ENCODE measurements at regions not wholly inside any gene's neighbourhood (a gene's known extent, or its start where the extent isn't known, plus 50 kb on each side); places are given as distances from the start of the nearest gene placed in this dataset.

DNA sequence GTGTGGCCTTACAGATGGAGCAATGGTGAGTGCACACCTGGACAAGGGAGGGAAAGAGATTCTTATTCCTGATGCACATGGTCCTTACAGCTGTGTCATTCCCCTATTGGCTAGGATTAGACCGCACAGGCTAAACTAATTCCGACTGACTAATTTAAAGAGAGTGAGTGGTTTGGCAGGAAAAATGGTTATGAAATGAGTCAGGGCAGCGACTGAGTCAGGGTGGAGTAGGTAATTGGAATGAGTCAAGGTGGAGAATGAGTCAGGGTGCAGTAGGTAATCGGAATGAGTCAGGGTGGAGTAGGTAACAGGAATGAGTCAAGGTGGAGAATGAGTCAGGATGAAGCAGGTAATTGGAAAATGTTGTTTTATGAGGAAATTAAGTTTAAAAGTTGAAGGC lies 1353.7 kb upstream of the LRRTM1 start:
- Histone ChIP-seq H3K4me3 (no peak overlapping the region), H3K4me1 (ENCODE audit: low read depth) (no peaks in the 10 kb centered on the region)
- TF ChIP-seq, protein P1, sequence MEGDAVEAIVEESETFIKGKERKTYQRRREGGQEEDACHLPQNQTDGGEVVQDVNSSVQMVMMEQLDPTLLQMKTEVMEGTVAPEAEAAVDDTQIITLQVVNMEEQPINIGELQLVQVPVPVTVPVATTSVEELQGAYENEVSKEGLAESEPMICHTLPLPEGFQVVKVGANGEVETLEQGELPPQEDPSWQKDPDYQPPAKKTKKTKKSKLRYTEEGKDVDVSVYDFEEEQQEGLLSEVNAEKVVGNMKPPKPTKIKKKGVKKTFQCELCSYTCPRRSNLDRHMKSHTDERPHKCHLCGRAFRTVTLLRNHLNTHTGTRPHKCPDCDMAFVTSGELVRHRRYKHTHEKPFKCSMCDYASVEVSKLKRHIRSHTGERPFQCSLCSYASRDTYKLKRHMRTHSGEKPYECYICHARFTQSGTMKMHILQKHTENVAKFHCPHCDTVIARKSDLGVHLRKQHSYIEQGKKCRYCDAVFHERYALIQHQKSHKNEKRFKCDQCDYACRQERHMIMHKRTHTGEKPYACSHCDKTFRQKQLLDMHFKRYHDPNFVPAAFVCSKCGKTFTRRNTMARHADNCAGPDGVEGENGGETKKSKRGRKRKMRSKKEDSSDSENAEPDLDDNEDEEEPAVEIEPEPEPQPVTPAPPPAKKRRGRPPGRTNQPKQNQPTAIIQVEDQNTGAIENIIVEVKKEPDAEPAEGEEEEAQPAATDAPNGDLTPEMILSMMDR (IDR thresholded peaks at IDR 0.05; ENCODE audit: low read depth, low read length), result no peak

DNA sequence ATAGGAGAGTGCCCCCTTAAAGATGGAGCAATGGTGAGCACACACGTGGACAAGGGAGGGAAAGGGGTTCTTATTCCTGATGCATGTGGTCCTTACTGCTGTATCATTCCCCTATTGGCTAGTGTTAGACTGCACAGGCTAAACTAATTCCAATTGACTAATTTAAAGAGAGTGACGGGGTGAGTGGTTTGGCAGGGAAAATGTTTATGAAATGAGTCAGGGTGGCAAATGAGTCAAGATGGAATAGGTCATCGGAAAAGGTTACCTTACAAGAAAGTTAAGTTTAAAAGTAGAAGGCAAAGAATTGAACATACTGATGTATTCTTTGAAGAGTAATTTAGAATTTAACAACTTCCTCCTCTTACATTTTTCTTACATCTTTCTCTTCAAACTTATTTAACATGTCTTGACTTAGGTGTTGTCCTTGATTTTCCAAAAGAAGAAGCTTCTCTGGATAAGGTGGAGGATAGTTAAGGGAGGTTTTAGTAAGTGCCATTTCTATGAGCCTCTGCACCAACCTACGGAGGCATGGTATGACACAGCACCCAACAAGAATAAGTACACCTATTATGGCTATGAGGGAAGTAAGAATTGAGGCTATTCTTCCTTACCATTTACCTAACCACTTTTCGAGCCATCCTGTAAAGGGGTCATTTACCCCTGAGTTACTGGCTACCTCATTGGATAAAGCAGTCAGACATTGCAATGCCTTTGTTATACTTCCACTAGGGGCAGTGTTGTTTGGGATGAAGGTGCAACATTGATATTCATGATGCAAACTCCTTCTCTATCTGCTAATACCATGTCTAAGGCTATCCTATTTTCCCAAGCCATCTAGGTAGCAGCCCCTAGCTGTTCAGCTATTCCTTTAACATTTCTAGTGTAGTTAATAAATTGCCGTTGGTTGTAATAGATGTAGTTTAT lies 1345.8 kb upstream of the LRRTM1 start:
- TF ChIP-seq, protein P1 (IDR thresholded peaks at IDR 0.05; ENCODE audit: low read depth, low read length), result peak; percentile 5
- H3K4me1 ChIP-seq (ENCODE audit: low read depth), result no peaks in the 10 kb centered on the region
- no peaks in the 10 kb centered on the region for H3K27me3 ChIP-seq
- no peak overlapping the region for H3K4me3 ChIP-seq
- H3K27ac ChIP-seq, result no peak overlapping the region
- peak in 1 of 2 donors; percentile 9 for DNase-seq (ENCODE audit: low read depth in 1 of 2, low spot score in 1 of 2)
- H3K36me3 ChIP-seq, result no peaks in the 10 kb centered on the region
- no peaks in the 10 kb centered on the region for H3K9me3 ChIP-seq (ENCODE audit: low read depth)

More for the DNA sequence above, 1353.7 kb upstream of the LRRTM1 start:
- Histone ChIP-seq H3K27ac (no peak overlapping the region), H3K9me3 (ENCODE audit: low read depth) (peaks cover 8% of the 10 kb centered on the region), H3K36me3 (no peaks in the 10 kb centered on the region), H3K27me3 (no peaks in the 10 kb centered on the region)
- no peak for DNase-seq (ENCODE audit: low read depth in 1 of 2, low spot score in 1 of 2)

- no peak overlapping the region for H3K4me3 ChIP-seq
- H3K36me3 ChIP-seq, result no peaks in the 10 kb centered on the region
- no peak for DNase-seq (ENCODE audit: low read depth in 1 of 2, low spot score in 1 of 2)
- H3K27me3 ChIP-seq, result no peaks in the 10 kb centered on the region
- H3K27ac ChIP-seq, result no peak overlapping the region
- TF ChIP-seq, protein P1 (IDR thresholded peaks at IDR 0.05; ENCODE audit: low read depth, low read length), result no peak
- no peaks in the 10 kb centered on the region for H3K9me3 ChIP-seq (ENCODE audit: low read depth)
- H3K4me1 ChIP-seq (ENCODE audit: low read depth), result no peaks in the 10 kb centered on the region
These were observed 1344.3 kb upstream of the LRRTM1 start for GRCh38 chr2:81648806-81649205.

DNA sequence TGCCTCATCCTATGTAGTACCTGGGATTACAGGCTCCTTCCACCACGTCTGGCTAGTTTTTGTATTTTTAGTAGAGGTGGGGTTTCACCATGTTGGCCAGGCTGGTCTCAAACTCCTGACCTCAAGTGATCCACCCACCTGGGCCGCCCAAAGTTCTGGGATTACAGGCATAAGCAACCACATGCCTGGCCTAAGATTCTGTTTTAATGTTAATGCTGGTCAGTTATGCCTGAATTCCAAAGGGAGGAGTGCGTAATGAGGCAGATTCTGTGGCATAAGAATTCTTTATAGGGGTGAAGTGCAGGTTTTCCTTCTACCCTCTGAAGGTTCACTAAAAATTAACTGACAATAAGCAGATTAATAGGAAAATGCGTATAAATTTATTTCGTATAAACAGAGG lies 1343.8 kb upstream of the LRRTM1 start:
- no peak for DNase-seq (ENCODE audit: low read depth in 1 of 2, low spot score in 1 of 2)
- TF ChIP-seq, protein P1 (IDR thresholded peaks at IDR 0.05; ENCODE audit: low read depth, low read length), result no peak
- H3K4me1 ChIP-seq (ENCODE audit: low read depth), result no peaks in the 10 kb centered on the region

DNA sequence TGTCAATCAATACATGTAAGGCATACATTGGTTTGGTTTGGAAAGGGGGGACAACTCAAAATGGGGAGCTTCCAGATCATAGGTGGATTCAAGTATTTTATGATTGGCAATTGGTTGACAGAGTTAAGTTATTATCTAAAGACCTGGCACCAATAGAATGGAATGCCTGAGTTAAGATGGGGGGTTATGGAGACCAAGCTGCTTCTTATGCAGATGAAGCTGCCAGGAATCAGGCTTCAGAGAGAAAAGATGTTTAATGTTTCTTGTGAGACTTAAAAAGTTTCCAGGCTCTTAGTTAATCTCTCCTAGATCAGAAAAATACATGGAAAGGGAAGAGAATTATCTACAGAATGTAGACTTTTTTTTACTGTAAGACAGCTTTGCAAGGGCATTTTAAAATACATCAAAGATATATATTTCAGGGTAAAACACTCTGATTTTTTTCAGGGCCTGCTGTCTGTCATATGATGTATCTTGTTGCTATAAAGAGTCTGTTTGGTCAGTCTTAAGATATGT lies 1343.2 kb upstream of the LRRTM1 start:
- Histone ChIP-seq H3K9me3 (ENCODE audit: low read depth) (no peaks in the 10 kb centered on the region), H3K27ac (no peak overlapping the region), H3K4me1 (ENCODE audit: low read depth) (no peaks in the 10 kb centered on the region), H3K4me3 (no peak overlapping the region), H3K27me3 (no peaks in the 10 kb centered on the region), H3K36me3 (no peaks in the 10 kb centered on the region)
- TF ChIP-seq, protein P1 (IDR thresholded peaks at IDR 0.05; ENCODE audit: low read depth, low read length), result no peak
- no peak for DNase-seq (ENCODE audit: low read depth in 1 of 2, low spot score in 1 of 2)

More for the DNA sequence above, 1343.8 kb upstream of the LRRTM1 start:
- Histone ChIP-seq H3K9me3 (ENCODE audit: low read depth) (no peaks in the 10 kb centered on the region), H3K27me3 (no peaks in the 10 kb centered on the region), H3K36me3 (no peaks in the 10 kb centered on the region), H3K27ac (no peak overlapping the region), H3K4me3 (no peak overlapping the region)

All from cardiac muscle cell (in vitro differentiated cells and primary cell).